ENCODE measurements at regions not wholly inside any gene's neighbourhood (a gene's known extent, or its start where the extent isn't known, plus 50 kb on each side); places are given as distances from the start of the nearest gene placed in this dataset.

- Histone ChIP-seq H3K9me3 (ENCODE audit: control insufficient read depth, insufficient read depth, low read length) (peaks cover 11% of the 10 kb centered on the region), H3K27me3 (ENCODE audit: control insufficient read depth, insufficient read depth, low read length) (no peaks in the 10 kb centered on the region), H3K36me3 (ENCODE audit: control insufficient read depth, insufficient read depth, low read length) (no peaks in the 10 kb centered on the region), H3K4me1 (ENCODE audit: control insufficient read depth, insufficient read depth, low read length) (no peaks in the 10 kb centered on the region), H3K9ac (ENCODE audit: low read depth, low read length) (no peak overlapping the region), H3K4me3 (ENCODE audit: low read depth, low read length) (no peak overlapping the region)
These were observed 1525.3 kb upstream of the TMEM132C start for GRCh38 chr12:126741536-126742240.

- Histone ChIP-seq H3K4me3 (ENCODE audit: low read depth, low read length) (no peak overlapping the region), H3K36me3 (ENCODE audit: control insufficient read depth, insufficient read depth, low read length) (no peaks in the 10 kb centered on the region), H3K4me1 (ENCODE audit: control insufficient read depth, insufficient read depth, low read length) (no peaks in the 10 kb centered on the region), H3K27me3 (ENCODE audit: control insufficient read depth, insufficient read depth, low read length) (no peaks in the 10 kb centered on the region), H3K9me3 (ENCODE audit: control insufficient read depth, insufficient read depth, low read length) (peaks cover 11% of the 10 kb centered on the region), H3K9ac (ENCODE audit: low read depth, low read length) (no peak overlapping the region)
These were observed 1524.7 kb upstream of the TMEM132C start for GRCh38 chr12:126742241-126742641.

DNA sequence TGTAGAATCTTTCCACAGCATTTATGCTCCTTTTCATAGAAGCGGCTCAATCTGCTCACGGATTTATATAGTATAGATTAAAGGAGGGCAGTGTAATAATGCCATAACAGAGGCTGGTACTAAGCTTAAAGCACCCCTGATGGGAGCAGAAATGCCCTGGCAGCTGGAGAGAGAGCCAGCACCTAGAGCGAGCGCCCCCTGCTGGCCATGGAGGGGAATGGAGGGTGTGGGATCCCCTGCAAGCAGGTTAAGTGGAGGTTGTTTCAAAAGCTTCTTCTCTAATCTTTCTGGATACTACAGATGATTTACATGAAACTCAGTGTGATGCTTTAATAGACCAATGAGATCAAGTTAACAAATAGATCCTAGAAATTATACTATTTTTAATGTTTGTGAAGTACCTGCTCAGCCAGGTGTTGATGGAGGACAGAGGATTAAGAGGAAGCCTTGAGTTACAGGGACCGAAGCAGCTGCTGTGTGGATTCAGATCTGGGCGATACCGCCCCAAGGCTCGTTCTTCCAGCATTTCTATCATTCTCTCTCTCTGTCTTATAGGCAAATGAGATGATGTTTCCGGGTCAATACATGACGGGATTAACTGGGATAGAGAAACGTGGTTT, 1519.3 kb upstream of the TMEM132C start:
- no peaks in the 10 kb centered on the region for H3K36me3 ChIP-seq (ENCODE audit: control insufficient read depth, insufficient read depth, low read length)
- no peak overlapping the region for H3K9ac ChIP-seq (ENCODE audit: low read depth, low read length)
- no peak overlapping the region for H3K4me3 ChIP-seq (ENCODE audit: low read depth, low read length)
- H3K9me3 ChIP-seq (ENCODE audit: control insufficient read depth, insufficient read depth, low read length): no peaks in the 10 kb centered on the region
- H3K27me3 ChIP-seq (ENCODE audit: control insufficient read depth, insufficient read depth, low read length): no peaks in the 10 kb centered on the region
- no peaks in the 10 kb centered on the region for H3K4me1 ChIP-seq (ENCODE audit: control insufficient read depth, insufficient read depth, low read length)

- H3K9ac ChIP-seq (ENCODE audit: low read depth, low read length): no peak overlapping the region
- no peaks in the 10 kb centered on the region for H3K27me3 ChIP-seq (ENCODE audit: control insufficient read depth, insufficient read depth, low read length)
- no peak overlapping the region for H3K4me3 ChIP-seq (ENCODE audit: low read depth, low read length)
- no peaks in the 10 kb centered on the region for H3K4me1 ChIP-seq (ENCODE audit: control insufficient read depth, insufficient read depth, low read length)
- H3K9me3 ChIP-seq (ENCODE audit: control insufficient read depth, insufficient read depth, low read length): no peaks in the 10 kb centered on the region
- H3K36me3 ChIP-seq (ENCODE audit: control insufficient read depth, insufficient read depth, low read length): no peaks in the 10 kb centered on the region
These were observed 1514.9 kb upstream of the TMEM132C start for GRCh38 chr12:126752021-126752420.

- Histone ChIP-seq H3K4me1 (ENCODE audit: control insufficient read depth, insufficient read depth, low read length) (no peaks in the 10 kb centered on the region), H3K36me3 (ENCODE audit: control insufficient read depth, insufficient read depth, low read length) (no peaks in the 10 kb centered on the region), H3K27me3 (ENCODE audit: control insufficient read depth, insufficient read depth, low read length) (no peaks in the 10 kb centered on the region), H3K9me3 (ENCODE audit: control insufficient read depth, insufficient read depth, low read length) (peaks cover 11% of the 10 kb centered on the region), H3K9ac (ENCODE audit: low read depth, low read length) (no peak overlapping the region), H3K4me3 (ENCODE audit: low read depth, low read length) (no peak overlapping the region)
These were observed 1509.6 kb upstream of the TMEM132C start for GRCh38 chr12:126757326-126757725.

GRCh38 chr12:126760092-126760491, 1506.9 kb upstream of the TMEM132C start:
- H3K4me3 ChIP-seq (ENCODE audit: low read depth, low read length): no peak overlapping the region

DNA sequence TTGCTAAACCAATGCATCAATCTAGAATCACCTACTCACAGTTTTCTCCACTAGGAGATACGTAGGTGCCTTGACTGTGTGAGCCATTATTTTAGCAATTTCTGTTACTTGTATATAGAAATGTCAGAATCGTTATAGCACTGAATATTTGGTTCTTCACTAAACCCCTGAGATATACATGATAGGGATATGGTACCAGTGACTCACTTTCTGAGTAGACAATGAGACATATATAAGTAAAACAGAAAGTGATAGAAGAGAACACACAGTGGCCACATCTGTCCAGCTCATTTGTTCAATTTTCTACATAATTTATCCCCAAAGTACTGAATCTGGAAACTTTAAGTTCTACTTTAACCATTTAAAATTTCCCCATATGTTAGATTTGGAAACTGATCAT, 1505.5 kb upstream of the TMEM132C start:
- H3K9me3 ChIP-seq (ENCODE audit: control insufficient read depth, insufficient read depth, low read length): peaks cover 18% of the 10 kb centered on the region
- H3K36me3 ChIP-seq (ENCODE audit: control insufficient read depth, insufficient read depth, low read length): no peaks in the 10 kb centered on the region
- no peak overlapping the region for H3K4me3 ChIP-seq (ENCODE audit: low read depth, low read length)
- H3K9ac ChIP-seq (ENCODE audit: low read depth, low read length): no peak overlapping the region
- no peaks in the 10 kb centered on the region for H3K4me1 ChIP-seq (ENCODE audit: control insufficient read depth, insufficient read depth, low read length)
- H3K27me3 ChIP-seq (ENCODE audit: control insufficient read depth, insufficient read depth, low read length): no peaks in the 10 kb centered on the region

More at GRCh38 chr12:126760092-126760491, 1506.9 kb upstream of the TMEM132C start:
- H3K36me3 ChIP-seq (ENCODE audit: control insufficient read depth, insufficient read depth, low read length): no peaks in the 10 kb centered on the region
- no peak overlapping the region for H3K9ac ChIP-seq (ENCODE audit: low read depth, low read length)
- no peaks in the 10 kb centered on the region for H3K4me1 ChIP-seq (ENCODE audit: control insufficient read depth, insufficient read depth, low read length)
- peaks cover 18% of the 10 kb centered on the region for H3K9me3 ChIP-seq (ENCODE audit: control insufficient read depth, insufficient read depth, low read length)
- no peaks in the 10 kb centered on the region for H3K27me3 ChIP-seq (ENCODE audit: control insufficient read depth, insufficient read depth, low read length)

- Histone ChIP-seq H3K36me3 (ENCODE audit: control insufficient read depth, insufficient read depth, low read length) (no peaks in the 10 kb centered on the region), H3K27me3 (ENCODE audit: control insufficient read depth, insufficient read depth, low read length) (no peaks in the 10 kb centered on the region), H3K9ac (ENCODE audit: low read depth, low read length) (no peak overlapping the region), H3K4me3 (ENCODE audit: low read depth, low read length) (no peak overlapping the region), H3K4me1 (ENCODE audit: control insufficient read depth, insufficient read depth, low read length) (no peaks in the 10 kb centered on the region), H3K9me3 (ENCODE audit: control insufficient read depth, insufficient read depth, low read length) (peaks cover 23% of the 10 kb centered on the region)
These were observed 1504.8 kb upstream of the TMEM132C start for GRCh38 chr12:126762150-126762549.

DNA sequence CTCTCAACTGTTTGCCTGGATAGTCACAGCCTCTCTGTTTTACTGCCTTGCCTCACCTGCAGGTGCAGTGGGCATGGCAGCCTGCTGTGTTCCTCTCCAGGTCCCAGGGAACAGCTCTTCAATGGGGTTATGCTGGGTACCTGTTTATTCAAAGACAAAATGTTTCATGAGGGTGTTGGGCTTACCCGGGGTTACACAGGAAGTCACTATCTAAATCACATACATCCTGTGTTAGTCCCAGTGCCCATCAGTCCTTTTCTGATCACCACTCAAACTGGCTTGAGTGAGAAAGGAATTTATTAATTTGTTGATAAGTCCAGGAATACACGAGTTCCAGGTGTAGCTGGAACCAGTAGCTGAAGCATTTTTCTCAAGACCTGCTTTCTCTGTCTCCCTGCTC, 1503.6 kb upstream of the TMEM132C start:
- Histone ChIP-seq H3K4me1 (ENCODE audit: control insufficient read depth, insufficient read depth, low read length) (no peaks in the 10 kb centered on the region), H3K9me3 (ENCODE audit: control insufficient read depth, insufficient read depth, low read length) (peaks cover 18% of the 10 kb centered on the region), H3K36me3 (ENCODE audit: control insufficient read depth, insufficient read depth, low read length) (no peaks in the 10 kb centered on the region), H3K4me3 (ENCODE audit: low read depth, low read length) (no peak overlapping the region), H3K9ac (ENCODE audit: low read depth, low read length) (no peak overlapping the region), H3K27me3 (ENCODE audit: control insufficient read depth, insufficient read depth, low read length) (no peaks in the 10 kb centered on the region)

DNA sequence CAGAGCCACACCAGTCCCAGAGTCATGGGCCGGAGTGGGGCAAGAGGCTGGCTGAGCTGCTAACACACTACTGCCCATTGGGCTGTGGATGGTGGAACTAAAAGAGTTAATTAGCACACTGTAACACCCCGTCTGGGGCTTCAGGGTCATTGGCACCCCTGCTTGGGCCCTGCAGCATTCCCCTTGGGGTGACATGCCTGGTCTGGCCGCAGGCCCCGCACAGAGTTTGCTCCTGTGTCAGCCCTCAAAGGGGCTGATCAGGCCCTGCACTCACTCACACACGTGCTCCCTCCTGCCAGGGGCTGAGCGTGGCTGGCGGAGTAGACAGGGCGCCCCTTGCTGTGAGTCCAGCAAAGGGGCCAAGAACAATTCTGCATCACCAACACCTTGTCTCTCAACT, 1499.6 kb upstream of the TMEM132C start:
- Histone ChIP-seq H3K27me3 (ENCODE audit: control insufficient read depth, insufficient read depth, low read length) (no peaks in the 10 kb centered on the region), H3K9ac (ENCODE audit: low read depth, low read length) (no peak overlapping the region), H3K4me1 (ENCODE audit: control insufficient read depth, insufficient read depth, low read length) (no peaks in the 10 kb centered on the region), H3K4me3 (ENCODE audit: low read depth, low read length) (no peak overlapping the region), H3K36me3 (ENCODE audit: control insufficient read depth, insufficient read depth, low read length) (no peaks in the 10 kb centered on the region), H3K9me3 (ENCODE audit: control insufficient read depth, insufficient read depth, low read length) (peaks cover 13% of the 10 kb centered on the region)

GRCh38 chr12:126768517-126768916, 1498.5 kb upstream of the TMEM132C start:
- Histone ChIP-seq H3K27me3 (ENCODE audit: control insufficient read depth, insufficient read depth, low read length) (no peaks in the 10 kb centered on the region), H3K9me3 (ENCODE audit: control insufficient read depth, insufficient read depth, low read length) (peaks cover 6% of the 10 kb centered on the region), H3K4me3 (ENCODE audit: low read depth, low read length) (no peak overlapping the region), H3K36me3 (ENCODE audit: control insufficient read depth, insufficient read depth, low read length) (no peaks in the 10 kb centered on the region), H3K9ac (ENCODE audit: low read depth, low read length) (no peak overlapping the region), H3K4me1 (ENCODE audit: control insufficient read depth, insufficient read depth, low read length) (no peaks in the 10 kb centered on the region)

DNA sequence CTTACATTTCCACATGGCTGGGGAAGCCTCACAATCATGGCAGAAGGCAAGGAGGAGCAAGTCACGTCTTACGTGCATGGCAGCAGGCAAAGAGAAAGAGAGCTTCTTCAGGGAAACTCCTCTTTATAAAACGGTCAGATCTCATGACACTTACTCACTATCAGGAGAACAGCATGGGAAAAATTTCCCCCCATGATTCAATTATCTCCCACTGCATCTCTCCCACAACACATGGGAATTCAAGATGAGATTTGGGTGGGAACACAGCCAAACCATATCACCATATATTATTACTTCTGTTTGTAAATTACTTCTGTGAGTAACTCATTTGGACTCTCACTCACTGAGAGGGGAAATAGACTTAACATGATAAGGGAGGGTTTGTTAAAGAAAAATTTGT, 1496.8 kb upstream of the TMEM132C start:
- Histone ChIP-seq H3K9me3 (ENCODE audit: control insufficient read depth, insufficient read depth, low read length) (peaks cover 6% of the 10 kb centered on the region), H3K27me3 (ENCODE audit: control insufficient read depth, insufficient read depth, low read length) (no peaks in the 10 kb centered on the region), H3K4me1 (ENCODE audit: control insufficient read depth, insufficient read depth, low read length) (no peaks in the 10 kb centered on the region), H3K36me3 (ENCODE audit: control insufficient read depth, insufficient read depth, low read length) (no peaks in the 10 kb centered on the region), H3K4me3 (ENCODE audit: low read depth, low read length) (no peak overlapping the region), H3K9ac (ENCODE audit: low read depth, low read length) (no peak overlapping the region)
